PC-3 (cell line): ENCODE measurements at regions not wholly inside any gene's neighbourhood (a gene's known extent, or its start where the extent isn't known, plus 50 kb on each side); places are given as distances from the start of the nearest gene placed in this dataset.

Experiments
- ATAC-seq: fragments of 200-7000 bp; cut with Tn5 transposase; 2 replicates; pipeline ENCODE4 v1.9.1; 2020; ENCODE audit warnings: mild to moderate bottlenecking, moderate library complexity
- BruUV-seq: library from RNA; stranded (reverse); fragments of 400-500 nt; replicated peaks from 2 replicates; lab custom pipeline; 2021; lab: Mats Ljungman, UMichigan
- CTCF ChIA-PET: fragments of 300-600 bp; sonication (Branson Sonifier 250); formaldehyde crosslinking; loops from one replicate; lab custom pipeline; 2022; ENCODE audit warnings: antibody characterized with exemption; lab: Charles Lee
- POLR2A ChIA-PET: fragments of 300-600 bp; sonication (Branson Sonifier 250); formaldehyde crosslinking; loops from one replicate; lab custom pipeline; 2022; ENCODE audit warnings: antibody characterized with exemption; ENCODE audit not compliant: unreplicated experiment; lab: Charles Lee
- DNase-seq: peaks from one replicate; pipeline ENCODE4 v3.0.0-alpha.2; 2015
- H2AFZ ChIP-seq: fragments of 300-600 bp; sonication (generic); 2 replicates; pipeline ENCODE4 v1.6.0; 2016; ENCODE audit warnings: antibody characterized with exemption, low read length
- H3F3A ChIP-seq: fragments of 300-600 bp; sonication (generic); one replicate; pipeline ENCODE4 v1.6.0; 2017; ENCODE audit warnings: antibody characterized with exemption, low read length, control low read depth, mild to moderate bottlenecking; ENCODE audit not compliant: unreplicated experiment
- H3K27ac ChIP-seq: fragments of 300-600 bp; sonication (generic); 2 replicates; pipeline ENCODE4 v1.5.1; 2016; ENCODE audit warnings: mild to moderate bottlenecking, low read length
- H3K27me3 ChIP-seq: fragments of 300-600 bp; sonication (generic); 2 replicates; pipeline ENCODE4 v1.6.1; 2016; ENCODE audit warnings: low read length, mixed read lengths
- H3K36me3 ChIP-seq: fragments of 300-600 bp; sonication (generic); 2 replicates; pipeline ENCODE4 v1.6.1; 2016; ENCODE audit warnings: low read depth, mixed run types, low read length, mixed read lengths
- H3K4me1 ChIP-seq: fragments of 300-600 bp; sonication (generic); 2 replicates; pipeline ENCODE4 v1.5.1; 2016; ENCODE audit warnings: low read length; ENCODE audit not compliant: insufficient read depth
- H3K4me2 ChIP-seq: fragments of 300-600 bp; sonication (generic); 2 replicates; pipeline ENCODE4 v1.6.0; 2016; ENCODE audit warnings: low read length
- H3K4me3 ChIP-seq: fragments of 300-600 bp; sonication (generic); 2 replicates; pipeline ENCODE4 v1.5.1; 2016; ENCODE audit warnings: mild to moderate bottlenecking, low read length, mixed read lengths
- H3K79me2 ChIP-seq: fragments of 300-600 bp; sonication (generic); 2 replicates; pipeline ENCODE4 v1.6.1; 2017; ENCODE audit warnings: low read length, mixed read lengths
- H3K9ac ChIP-seq: fragments of 300-600 bp; sonication (generic); 2 replicates; pipeline ENCODE4 v1.6.0; 2016; ENCODE audit warnings: mild to moderate bottlenecking, low read length
- H3K9me2 ChIP-seq: fragments of 300-600 bp; sonication (generic); replicated peaks from 2 replicates; pipeline ENCODE4 v1.6.1; 2016; ENCODE audit warnings: mixed run types, low read length, mixed read lengths
- H3K9me3 ChIP-seq: fragments of 300-600 bp; sonication (generic); 2 replicates; pipeline ENCODE4 v1.6.1; 2016; ENCODE audit warnings: low read length, mixed read lengths
- H4K20me1 ChIP-seq: fragments of 300-600 bp; sonication (generic); 2 replicates; pipeline ENCODE4 v1.6.1; 2016; ENCODE audit warnings: low read length, mixed read lengths
- EZH2 ChIP-seq: fragments of 300-600 bp; sonication (generic); IDR thresholded peaks from one replicate; pipeline ENCODE4 v1.6.1; 2017; ENCODE audit warnings: antibody characterized with exemption, mild to moderate bottlenecking, low read length; ENCODE audit not compliant: unreplicated experiment
- EZH2phosphoT487 ChIP-seq: fragments of 300-600 bp; sonication (generic); IDR thresholded peaks from 2 replicates; pipeline ENCODE4 v1.6.1; 2018; ENCODE audit warnings: mild to moderate bottlenecking, antibody characterized with exemption, low read length, borderline replicate concordance
- intact Hi-C: fragments of 100-400 bp; cut with micrococcal nuclease; formaldehyde crosslinking; loops from 2 replicates; pipeline ENCODE4 v1.9.0; 2023
- TF ChIP-seq, protein P1 (sequence below): fragments of 300-600 bp; sonication (generic); conservative IDR thresholded peaks from 2 replicates; pipeline ENCODE4 v1.5.1; 2017; ENCODE audit warnings: antibody characterized with exemption, low read depth, mild to moderate bottlenecking, low read length

DNA sequence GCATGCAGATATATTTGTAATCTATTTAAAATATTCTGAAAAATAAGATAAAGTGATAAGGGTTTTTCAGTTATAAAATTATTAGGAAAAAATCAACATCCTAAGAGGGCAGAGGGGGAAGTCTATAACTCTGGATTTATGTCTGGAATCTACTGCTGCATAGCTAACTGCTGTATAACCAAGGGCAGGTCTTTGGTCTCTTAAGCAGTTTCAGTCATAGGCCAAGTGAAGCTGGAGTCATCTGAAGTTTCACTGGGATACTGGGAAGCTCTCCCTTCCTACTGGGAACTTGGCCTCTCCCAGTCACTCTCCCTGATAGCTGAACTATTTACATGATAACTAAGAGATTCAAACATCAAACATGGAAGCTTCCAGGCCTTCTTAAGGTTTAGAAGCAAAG is 1409.9 kb upstream of the PCDH7 start:
- Histone ChIP-seq H4K20me1 (no peaks in the 10 kb centered on the region), H3K36me3 (no peaks in the 10 kb centered on the region), H3F3A (no peaks in the 10 kb centered on the region), H3K4me2 (no peak overlapping the region), H3K9me3 (no peaks in the 10 kb centered on the region), H2AFZ (no peak overlapping the region), H3K9ac (no peak overlapping the region), H3K4me1 (peaks cover 14% of the 10 kb centered on the region), H3K9me2 (no peaks in the 10 kb centered on the region), H3K27me3 (no peaks in the 10 kb centered on the region), H3K27ac (no peak overlapping the region), H3K4me3 (no peak overlapping the region), H3K79me2 (no peaks in the 10 kb centered on the region)
- ChIA-PET POLR2A (no interaction called here), CTCF (no interaction called here)
- TF ChIP-seq, protein P1, sequence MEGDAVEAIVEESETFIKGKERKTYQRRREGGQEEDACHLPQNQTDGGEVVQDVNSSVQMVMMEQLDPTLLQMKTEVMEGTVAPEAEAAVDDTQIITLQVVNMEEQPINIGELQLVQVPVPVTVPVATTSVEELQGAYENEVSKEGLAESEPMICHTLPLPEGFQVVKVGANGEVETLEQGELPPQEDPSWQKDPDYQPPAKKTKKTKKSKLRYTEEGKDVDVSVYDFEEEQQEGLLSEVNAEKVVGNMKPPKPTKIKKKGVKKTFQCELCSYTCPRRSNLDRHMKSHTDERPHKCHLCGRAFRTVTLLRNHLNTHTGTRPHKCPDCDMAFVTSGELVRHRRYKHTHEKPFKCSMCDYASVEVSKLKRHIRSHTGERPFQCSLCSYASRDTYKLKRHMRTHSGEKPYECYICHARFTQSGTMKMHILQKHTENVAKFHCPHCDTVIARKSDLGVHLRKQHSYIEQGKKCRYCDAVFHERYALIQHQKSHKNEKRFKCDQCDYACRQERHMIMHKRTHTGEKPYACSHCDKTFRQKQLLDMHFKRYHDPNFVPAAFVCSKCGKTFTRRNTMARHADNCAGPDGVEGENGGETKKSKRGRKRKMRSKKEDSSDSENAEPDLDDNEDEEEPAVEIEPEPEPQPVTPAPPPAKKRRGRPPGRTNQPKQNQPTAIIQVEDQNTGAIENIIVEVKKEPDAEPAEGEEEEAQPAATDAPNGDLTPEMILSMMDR = no peak
- TF ChIP-seq EZH2phosphoT487 = no peak
- no peak for TF ChIP-seq EZH2
- intact Hi-C loops = no loop called here
- no peak for DNase-seq
- no peak for ATAC-seq
- BruUV-seq = no TSS peak

DNA sequence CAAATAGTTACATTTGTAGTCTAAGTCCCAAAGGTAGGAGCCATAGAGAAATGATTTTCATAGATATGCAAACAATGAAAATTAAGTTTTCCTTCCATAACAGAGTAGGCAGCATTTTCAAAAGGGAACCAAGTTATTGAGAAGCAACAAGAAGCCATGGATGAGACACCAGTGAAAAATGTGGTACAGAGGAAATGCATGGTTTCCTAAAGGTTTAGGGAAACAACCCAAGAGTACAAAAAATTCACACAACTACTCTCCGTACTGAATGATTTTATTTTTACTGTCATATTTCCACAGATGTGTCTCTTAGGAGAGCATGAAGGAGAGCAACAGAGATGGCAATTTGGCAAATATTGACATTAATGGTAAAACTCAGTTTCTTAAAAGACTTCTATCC is 1408.9 kb upstream of the PCDH7 start:
- Histone ChIP-seq H3F3A (no peaks in the 10 kb centered on the region), H2AFZ (no peak overlapping the region), H3K4me2 (no peak overlapping the region), H3K27me3 (no peaks in the 10 kb centered on the region), H3K4me1 (peaks cover 14% of the 10 kb centered on the region), H3K9me2 (no peaks in the 10 kb centered on the region), H3K9me3 (no peaks in the 10 kb centered on the region), H3K4me3 (no peak overlapping the region), H4K20me1 (no peaks in the 10 kb centered on the region), H3K9ac (no peak overlapping the region), H3K36me3 (no peaks in the 10 kb centered on the region), H3K79me2 (no peaks in the 10 kb centered on the region), H3K27ac (no peak overlapping the region)
- intact Hi-C loops = no loop called here
- TF ChIP-seq EZH2phosphoT487 (no peak), EZH2 (no peak)
- TF ChIP-seq, protein P1 = no peak
- no TSS peak for BruUV-seq
- no peak for DNase-seq
- POLR2A ChIA-PET = no interaction called here
- no peak for ATAC-seq
- CTCF ChIA-PET = no interaction called here

DNA sequence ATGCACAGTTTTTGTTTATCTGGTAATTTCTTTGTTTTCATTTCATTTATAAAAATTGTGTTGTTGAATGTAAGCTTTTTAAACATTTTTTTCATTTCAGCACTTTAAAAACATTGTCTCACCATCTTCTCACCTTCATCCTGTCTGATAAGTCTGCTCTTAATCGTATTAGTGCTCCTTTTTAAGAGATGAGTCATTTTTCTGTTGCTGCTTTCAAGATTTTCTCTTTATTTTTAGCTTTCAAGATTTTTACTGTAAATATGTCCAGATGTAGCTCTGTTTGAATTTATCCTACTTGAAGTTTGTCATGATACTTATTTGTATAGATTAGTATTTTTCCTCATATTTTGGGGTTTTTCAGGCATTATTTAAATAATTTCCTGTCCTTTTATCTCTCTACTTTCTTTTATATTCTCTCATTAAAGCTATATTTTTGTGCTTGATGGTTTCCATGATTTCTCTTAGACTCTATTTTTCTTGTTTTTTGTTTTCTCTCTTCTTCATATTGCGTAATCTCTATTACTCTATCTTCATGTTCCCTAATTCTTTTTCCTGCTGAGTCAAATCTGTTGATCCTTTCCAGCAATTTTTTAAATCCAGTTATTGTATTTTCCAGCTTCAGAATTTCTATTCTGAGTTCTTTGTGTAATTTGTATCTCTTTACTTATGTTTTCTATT is 1400.4 kb upstream of the PCDH7 start:
- no peaks in the 10 kb centered on the region for H4K20me1 ChIP-seq
- BruUV-seq = no TSS peak
- DNase-seq = no peak
- H2AFZ ChIP-seq = no peak overlapping the region
- no peak overlapping the region for H3K9ac ChIP-seq
- H3K4me2 ChIP-seq = no peak overlapping the region
- H3K27ac ChIP-seq = no peak overlapping the region
- no peaks in the 10 kb centered on the region for H3K9me3 ChIP-seq
- TF ChIP-seq EZH2 = no peak
- TF ChIP-seq, protein P1 = no peak
- no peak for TF ChIP-seq EZH2phosphoT487
- POLR2A ChIA-PET = no interaction called here
- CTCF ChIA-PET = no interaction called here
- ATAC-seq = no peak
- H3K79me2 ChIP-seq = no peaks in the 10 kb centered on the region
- no peaks in the 10 kb centered on the region for H3K27me3 ChIP-seq
- intact Hi-C loops = loop anchor here (5.0 kb wide), 1 partner anchor 43 kb away; no protein-coding TSS in a partner anchor
- H3F3A ChIP-seq = no peaks in the 10 kb centered on the region
- H3K4me1 ChIP-seq = no peaks in the 10 kb centered on the region
- H3K4me3 ChIP-seq = no peak overlapping the region
- H3K9me2 ChIP-seq = no peaks in the 10 kb centered on the region
- no peaks in the 10 kb centered on the region for H3K36me3 ChIP-seq
